OCI-LY7 (cell line): ENCODE measurements at regions not wholly inside any gene's neighbourhood (a gene's known extent, or its start where the extent isn't known, plus 50 kb on each side); places are given as distances from the start of the nearest gene placed in this dataset.

ENCODE experiments used
- BruUV-seq: library from RNA; stranded (reverse); fragments of 400-500 nt; replicated peaks from 2 replicates; lab custom pipeline; 2021; lab: Mats Ljungman, UMichigan
- CTCF ChIA-PET: fragments of 300-600 bp; sonication (Branson Sonifier 250); formaldehyde crosslinking; loops from one replicate; lab custom pipeline; 2022; ENCODE audit warnings: antibody characterized with exemption; ENCODE audit not compliant: unreplicated experiment; lab: Charles Lee
- POLR2A ChIA-PET: fragments of 300-600 bp; sonication (Branson Sonifier 250); formaldehyde crosslinking; loops from one replicate; lab custom pipeline; 2022; ENCODE audit warnings: antibody characterized with exemption; lab: Charles Lee
- DNase-seq: peaks from one replicate; pipeline ENCODE4 v3.0.0-alpha.2; 2015; ENCODE audit warnings: low spot score
- H2AFZ ChIP-seq: fragments of 200-600 bp; sonication (generic), shearing (Covaris generic); 2 replicates; pipeline ENCODE4 v1.6.1; 2014; ENCODE audit warnings: mild to moderate bottlenecking, antibody characterized with exemption, low read length, moderate library complexity
- H3K27ac ChIP-seq: fragments of 200-600 bp; sonication (generic); 2 replicates; pipeline ENCODE4 v1.5.1; 2014; ENCODE audit warnings: mixed run types, low read depth, mild to moderate bottlenecking, moderate library complexity, low read length, inconsistent platforms; ENCODE audit not compliant: poor library complexity, severe bottlenecking
- H3K36me3 ChIP-seq: fragments of 200-600 bp; sonication (generic); 2 replicates; pipeline ENCODE4 v1.6.1; 2014; ENCODE audit warnings: mild to moderate bottlenecking, antibody characterized with exemption, low read length, moderate library complexity, mixed read lengths; ENCODE audit not compliant: insufficient read depth
- H3K4me1 ChIP-seq: fragments of 200-600 bp; sonication (generic); 2 replicates; pipeline ENCODE4 v1.5.1; 2014; ENCODE audit warnings: mild to moderate bottlenecking, low read length; ENCODE audit not compliant: insufficient read depth, poor library complexity, severe bottlenecking
- H3K4me2 ChIP-seq: fragments of 200-600 bp; sonication (generic); 2 replicates; pipeline ENCODE4 v1.6.1; 2014; ENCODE audit warnings: mild to moderate bottlenecking, low read length
- H3K4me3 ChIP-seq: fragments of 200-600 bp; sonication (generic); 2 replicates; pipeline ENCODE4 v1.5.1; 2014; ENCODE audit warnings: mild to moderate bottlenecking, low read depth, low read length; ENCODE audit not compliant: poor library complexity, severe bottlenecking
- H3K79me2 ChIP-seq: fragments of 200-600 bp; sonication (generic); 2 replicates; pipeline ENCODE4 v1.6.1; 2016; ENCODE audit warnings: low read depth, mild to moderate bottlenecking, low read length, moderate library complexity, mixed read lengths; ENCODE audit not compliant: insufficient read depth
- H3K9me2 ChIP-seq: fragments of 200-600 bp; sonication (generic); 2 replicates; pipeline ENCODE4 v1.6.1; 2016; ENCODE audit warnings: mild to moderate bottlenecking, low read length, mixed read lengths; ENCODE audit not compliant: insufficient read depth
- H3K9me3 ChIP-seq: fragments of 200-600 bp; sonication (generic); 2 replicates; pipeline ENCODE4 v1.6.1; 2014; ENCODE audit warnings: mild to moderate bottlenecking, mixed run types, low read length, mixed read lengths
- H4K20me1 ChIP-seq: fragments of 200-600 bp; sonication (generic); 2 replicates; pipeline ENCODE4 v1.6.1; 2014; ENCODE audit warnings: mild to moderate bottlenecking, antibody characterized with exemption, low read length, moderate library complexity, mixed read lengths; ENCODE audit not compliant: insufficient read depth
- CTCF ChIP-seq: fragments of 200-600 bp; sonication (generic); conservative IDR thresholded peaks from 2 replicates; pipeline ENCODE4 v1.5.1; 2014; ENCODE audit warnings: mild to moderate bottlenecking, antibody characterized with exemption, low read length, moderate library complexity, mixed read lengths
- EZH2phosphoT487 ChIP-seq: fragments of 200-600 bp; sonication (generic); IDR thresholded peaks from 2 replicates; pipeline ENCODE4 v1.6.1; 2018; ENCODE audit warnings: low read depth, borderline replicate concordance, mild to moderate bottlenecking, mixed run types, antibody characterized with exemption, low read length, moderate library complexity, mixed read lengths
- intact Hi-C: fragments of 100-400 bp; cut with micrococcal nuclease; formaldehyde crosslinking; loops from one replicate; pipeline ENCODE4 v1.10.0; 2022; ENCODE audit not compliant: unreplicated experiment

- Histone ChIP-seq H3K27ac (no peak overlapping the region), H3K4me2 (no peak overlapping the region), H2AFZ (no peak overlapping the region), H3K4me3 (no peak overlapping the region), H3K9me2 (no peaks in the 10 kb centered on the region), H3K36me3 (no peaks in the 10 kb centered on the region), H3K4me1 (peaks cover 11% of the 10 kb centered on the region), H4K20me1 (no peaks in the 10 kb centered on the region), H3K79me2 (no peaks in the 10 kb centered on the region), H3K9me3 (no peaks in the 10 kb centered on the region)
- POLR2A ChIA-PET, result no interaction called here
- TF ChIP-seq EZH2phosphoT487 (no peak), CTCF (no peak)
- intact Hi-C loops, result no loop called here
- no TSS peak for BruUV-seq
- CTCF ChIA-PET, result no interaction called here
- peak; percentile 48 for DNase-seq
Measured at GRCh38 chr17:73760439-73760758, 116.2 kb upstream of the SDK2 start.

- CTCF ChIA-PET, result no interaction called here
- Histone ChIP-seq H3K4me3 (no peak overlapping the region), H3K79me2 (no peaks in the 10 kb centered on the region), H3K27ac (no peak overlapping the region), H4K20me1 (no peaks in the 10 kb centered on the region), H3K4me1 (peaks cover 11% of the 10 kb centered on the region), H2AFZ (no peak overlapping the region), H3K9me3 (no peaks in the 10 kb centered on the region), H3K4me2 (no peak overlapping the region), H3K36me3 (no peaks in the 10 kb centered on the region), H3K9me2 (no peaks in the 10 kb centered on the region)
- intact Hi-C loops, result no loop called here
- POLR2A ChIA-PET, result interaction anchor here (0.6 to 1.2 kb wide), 2 partner anchors 44 to 938 kb away, joined by 3 read pairs; no protein-coding TSS in a partner anchor
- BruUV-seq, result no TSS peak
- TF ChIP-seq CTCF (no peak), EZH2phosphoT487 (no peak)
- no peak for DNase-seq
Measured at GRCh38 chr17:73765824-73766563, 121.7 kb upstream of the SDK2 start.

GRCh38 chr17:73767696-73768095 is 123.5 kb upstream of the SDK2 start:
- intact Hi-C loops, result no loop called here
- no peak overlapping the region for H3K27ac ChIP-seq
- ChIA-PET CTCF (no interaction called here), POLR2A (no interaction called here)
- H3K9me3 ChIP-seq, result no peaks in the 10 kb centered on the region
- H4K20me1 ChIP-seq, result no peaks in the 10 kb centered on the region
- H3K4me3 ChIP-seq, result no peak overlapping the region
- no peaks in the 10 kb centered on the region for H3K9me2 ChIP-seq
- DNase-seq, result no peak
- no peaks in the 10 kb centered on the region for H3K79me2 ChIP-seq
- H3K4me2 ChIP-seq, result no peak overlapping the region
- TF ChIP-seq CTCF, result no peak
- no peak for TF ChIP-seq EZH2phosphoT487
- no TSS peak for BruUV-seq
- no peaks in the 10 kb centered on the region for H3K4me1 ChIP-seq
- H2AFZ ChIP-seq, result no peak overlapping the region
- no peaks in the 10 kb centered on the region for H3K36me3 ChIP-seq
